PC-3 (cell line): ENCODE measurements at regions not wholly inside any gene's neighbourhood (a gene's known extent, or its start where the extent isn't known, plus 50 kb on each side); places are given as distances from the start of the nearest gene placed in this dataset.

Experiments
- EZH2 ChIP-seq: fragments of 300-600 bp; sonication (generic); IDR thresholded peaks from one replicate; pipeline ENCODE4 v1.6.1; 2017; ENCODE audit warnings: antibody characterized with exemption, mild to moderate bottlenecking, low read length; ENCODE audit not compliant: unreplicated experiment
- EZH2phosphoT487 ChIP-seq: fragments of 300-600 bp; sonication (generic); IDR thresholded peaks from 2 replicates; pipeline ENCODE4 v1.6.1; 2018; ENCODE audit warnings: mild to moderate bottlenecking, antibody characterized with exemption, low read length, borderline replicate concordance
- TF ChIP-seq, protein P1 (sequence below): fragments of 300-600 bp; sonication (generic); conservative IDR thresholded peaks from 2 replicates; pipeline ENCODE4 v1.5.1; 2017; ENCODE audit warnings: antibody characterized with exemption, low read depth, mild to moderate bottlenecking, low read length

- TF ChIP-seq, protein P1, sequence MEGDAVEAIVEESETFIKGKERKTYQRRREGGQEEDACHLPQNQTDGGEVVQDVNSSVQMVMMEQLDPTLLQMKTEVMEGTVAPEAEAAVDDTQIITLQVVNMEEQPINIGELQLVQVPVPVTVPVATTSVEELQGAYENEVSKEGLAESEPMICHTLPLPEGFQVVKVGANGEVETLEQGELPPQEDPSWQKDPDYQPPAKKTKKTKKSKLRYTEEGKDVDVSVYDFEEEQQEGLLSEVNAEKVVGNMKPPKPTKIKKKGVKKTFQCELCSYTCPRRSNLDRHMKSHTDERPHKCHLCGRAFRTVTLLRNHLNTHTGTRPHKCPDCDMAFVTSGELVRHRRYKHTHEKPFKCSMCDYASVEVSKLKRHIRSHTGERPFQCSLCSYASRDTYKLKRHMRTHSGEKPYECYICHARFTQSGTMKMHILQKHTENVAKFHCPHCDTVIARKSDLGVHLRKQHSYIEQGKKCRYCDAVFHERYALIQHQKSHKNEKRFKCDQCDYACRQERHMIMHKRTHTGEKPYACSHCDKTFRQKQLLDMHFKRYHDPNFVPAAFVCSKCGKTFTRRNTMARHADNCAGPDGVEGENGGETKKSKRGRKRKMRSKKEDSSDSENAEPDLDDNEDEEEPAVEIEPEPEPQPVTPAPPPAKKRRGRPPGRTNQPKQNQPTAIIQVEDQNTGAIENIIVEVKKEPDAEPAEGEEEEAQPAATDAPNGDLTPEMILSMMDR: no peak
- TF ChIP-seq EZH2: no peak
- no peak for TF ChIP-seq EZH2phosphoT487
Measured at GRCh38 chr14:59057551-59057950, 130.9 kb upstream of the DAAM1 start.
